ENCODE measurements at regions not wholly inside any gene's neighbourhood (a gene's known extent, or its start where the extent isn't known, plus 50 kb on each side); places are given as distances from the start of the nearest gene placed in this dataset.

GRCh38 chrX:147550217-147550616 lies 361.5 kb upstream of the FMR1 start:
- no peak overlapping the region for H3K4me2 ChIP-seq (replicated peaks; ENCODE audit: extremely low read depth, low read length, poor library complexity, severe bottlenecking)
- H2AFZ ChIP-seq (ENCODE audit: insufficient read depth, low read depth, low read length, poor library complexity, severe bottlenecking), result no peak overlapping the region
- TF ChIP-seq CTCF (IDR thresholded peaks at IDR 0.05), result no peak
- DNase-seq, result no peak
- no peak overlapping the region for H3K4me3 ChIP-seq (replicated peaks in 1 of 3; ENCODE audit: low read depth in 2 of 3, low read length in 3 of 3)
- H3K27me3 Mint-ChIP-seq (ENCODE audit: low read depth in 3 of 3), result peaks cover 0 to 1% (median 1%) of the 10 kb centered on the region in 3 donors
- H3K27me3 ChIP-seq (ENCODE audit: control insufficient read depth in 2 of 2, insufficient read depth in 2 of 2, low read length in 2 of 2), result no peaks in the 10 kb centered on the region
- H3K36me3 Mint-ChIP-seq, result no peaks in the 10 kb centered on the region
- intact Hi-C loops (cut with micrococcal nuclease), result no loop called here
- no peaks in the 10 kb centered on the region for H3K4me1 Mint-ChIP-seq
- no peaks in the 10 kb centered on the region for H3K79me2 ChIP-seq (ENCODE audit: insufficient read depth, low read length)
- no CpG with 5 or more reads among the region's 3 CpGs for WGBS (ENCODE audit: insufficient coverage)
- no peaks in the 10 kb centered on the region for H3K36me3 ChIP-seq (replicated peaks in 1 of 2; ENCODE audit: control insufficient read depth in 1 of 2, insufficient read depth in 2 of 2, low read length in 2 of 2)
- H4K20me1 ChIP-seq (ENCODE audit: insufficient read depth, low read length), result no peaks in the 10 kb centered on the region
- H3K27ac ChIP-seq (ENCODE audit: low read depth in 1 of 2, low read length in 2 of 2), result no peak overlapping the region
- no peak overlapping the region for H3K27ac Mint-ChIP-seq
- no peaks in the 10 kb centered on the region for H3K9me3 Mint-ChIP-seq
- H3K9ac ChIP-seq (ENCODE audit: insufficient read depth, low read length, poor library complexity, severe bottlenecking), result no peak overlapping the region
- H3K9me3 ChIP-seq (replicated peaks in 1 of 2; ENCODE audit: control insufficient read depth in 1 of 2, insufficient read depth in 1 of 2, low read length in 2 of 2), result no peaks in the 10 kb centered on the region
- no peak overlapping the region for H3K4me3 Mint-ChIP-seq
- H3K4me1 ChIP-seq (ENCODE audit: control insufficient read depth in 1 of 2, insufficient read depth in 2 of 2, low read length in 2 of 2), result no peaks in the 10 kb centered on the region

- Histone ChIP-seq H3K9me3 (replicated peaks in 1 of 2; ENCODE audit: control insufficient read depth in 1 of 2, insufficient read depth in 1 of 2, low read length in 2 of 2) (no peaks in the 10 kb centered on the region), H3K27me3 (ENCODE audit: control insufficient read depth in 2 of 2, insufficient read depth in 2 of 2, low read length in 2 of 2) (no peaks in the 10 kb centered on the region), H3K79me2 (ENCODE audit: insufficient read depth, low read length) (no peaks in the 10 kb centered on the region), H2AFZ (ENCODE audit: insufficient read depth, low read depth, low read length, poor library complexity, severe bottlenecking) (no peak overlapping the region), H3K27ac (ENCODE audit: low read depth in 1 of 2, low read length in 2 of 2) (no peak overlapping the region), H4K20me1 (ENCODE audit: insufficient read depth, low read length) (no peaks in the 10 kb centered on the region), H3K9ac (ENCODE audit: insufficient read depth, low read length, poor library complexity, severe bottlenecking) (no peak overlapping the region), H3K4me3 (replicated peaks in 1 of 3; ENCODE audit: low read depth in 2 of 3, low read length in 3 of 3) (no peak overlapping the region), H3K4me2 (replicated peaks; ENCODE audit: extremely low read depth, low read length, poor library complexity, severe bottlenecking) (no peak overlapping the region), H3K36me3 (replicated peaks in 1 of 2; ENCODE audit: control insufficient read depth in 1 of 2, insufficient read depth in 2 of 2, low read length in 2 of 2) (no peaks in the 10 kb centered on the region), H3K4me1 (ENCODE audit: control insufficient read depth in 1 of 2, insufficient read depth in 2 of 2, low read length in 2 of 2) (no peaks in the 10 kb centered on the region)
- no peak overlapping the region for H3K4me3 Mint-ChIP-seq
- intact Hi-C loops (cut with micrococcal nuclease), result no loop called here
- TF ChIP-seq CTCF (IDR thresholded peaks at IDR 0.05), result no peak
- no peak for DNase-seq
- WGBS (ENCODE audit: insufficient coverage), result no CpG with 5 or more reads among the region's 1 CpG
- H3K4me1 Mint-ChIP-seq, result no peaks in the 10 kb centered on the region
- no peaks in the 10 kb centered on the region for H3K27me3 Mint-ChIP-seq (ENCODE audit: low read depth in 3 of 3)
- no peak overlapping the region for H3K27ac Mint-ChIP-seq
- no peaks in the 10 kb centered on the region for H3K9me3 Mint-ChIP-seq
- H3K36me3 Mint-ChIP-seq, result no peaks in the 10 kb centered on the region
These were observed 352.5 kb upstream of the FMR1 start for GRCh38 chrX:147559191-147559590.

Data from CD14-positive monocyte (primary cell).